HEK293 (cell line): ENCODE measurements at regions not wholly inside any gene's neighbourhood (a gene's known extent, or its start where the extent isn't known, plus 50 kb on each side); places are given as distances from the start of the nearest gene placed in this dataset.

ENCODE experiments used
- EGR2 ChIP-seq: fragments of 450-650 bp; formaldehyde crosslinking; IDR thresholded peaks from 2 replicates; pipeline ENCODE4 v1.5.1; 2016; ENCODE audit warnings: low read depth, missing biosample characterization, missing genetic modification characterization
- MYNN ChIP-seq: fragments of 450-650 bp; formaldehyde crosslinking; IDR thresholded peaks from 2 replicates; pipeline ENCODE4 v1.5.1; 2016; ENCODE audit warnings: missing biosample characterization, missing genetic modification characterization, borderline replicate concordance
- ZBTB1 ChIP-seq: fragments of 450-650 bp; formaldehyde crosslinking; IDR thresholded peaks from 2 replicates; pipeline ENCODE4 v1.5.1; 2016; ENCODE audit warnings: missing biosample characterization, missing genetic modification characterization
- ZNF10 ChIP-seq: fragments of 450-650 bp; formaldehyde crosslinking; IDR thresholded peaks from 2 replicates; pipeline ENCODE4 v1.5.1; 2017; ENCODE audit warnings: missing biosample characterization, missing genetic modification characterization
- ZNF114 ChIP-seq: fragments of 450-650 bp; formaldehyde crosslinking; IDR thresholded peaks from 2 replicates; pipeline ENCODE4 v1.5.0; 2017; ENCODE audit warnings: missing biosample characterization, missing genetic modification characterization
- ZNF555 ChIP-seq: fragments of 450-650 bp; formaldehyde crosslinking; conservative IDR thresholded peaks from 2 replicates; pipeline ENCODE4 v1.5.1; 2017; ENCODE audit warnings: missing biosample characterization, mild to moderate bottlenecking, missing genetic modification characterization, inconsistent platforms
- TF ChIP-seq, protein P1 (sequence below): fragments of 450-650 bp; formaldehyde crosslinking; IDR thresholded peaks from 2 replicates; pipeline ENCODE4 v1.5.1; 2016; ENCODE audit warnings: missing biosample characterization, missing genetic modification characterization
- TF ChIP-seq, protein P2 (sequence below): fragments of 450-650 bp; formaldehyde crosslinking; IDR thresholded peaks from 2 replicates; pipeline ENCODE4 v1.5.1; 2016; ENCODE audit warnings: missing biosample characterization, missing genetic modification characterization
- TF ChIP-seq, protein P3 (sequence below): fragments of 450-650 bp; formaldehyde crosslinking; IDR thresholded peaks from 2 replicates; pipeline ENCODE4 v1.5.1; 2016; ENCODE audit warnings: missing biosample characterization, missing genetic modification characterization
- TF ChIP-seq, protein P4 (sequence below): fragments of 450-650 bp; formaldehyde crosslinking; IDR thresholded peaks from 2 replicates; pipeline ENCODE4 v1.5.1; 2016; ENCODE audit warnings: missing biosample characterization, missing genetic modification characterization

DNA sequence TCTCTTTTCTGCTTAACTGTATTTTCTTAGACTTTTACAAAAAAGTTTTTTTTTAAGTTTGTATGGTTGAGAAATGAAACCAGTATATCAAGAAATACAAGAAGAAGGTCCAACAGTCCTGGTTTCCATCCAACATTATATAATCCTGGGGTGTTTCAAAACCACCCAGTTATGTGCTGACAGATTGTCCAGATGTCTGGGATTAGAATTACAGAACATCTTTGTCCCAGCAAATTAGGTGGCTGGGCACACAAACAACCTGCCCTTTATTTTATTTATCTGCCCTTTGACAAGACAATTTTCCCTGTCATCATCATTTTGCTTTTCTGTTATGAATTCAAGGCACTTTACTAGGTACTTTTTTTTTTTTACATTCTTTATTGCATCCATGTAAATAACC lies 622.1 kb downstream of the PLPP3 start:
- TF ChIP-seq MYNN (tag by site-specific recombination) (no peak), ZBTB1 (tag by site-specific recombination) (no peak), EGR2 (tag by site-specific recombination) (no peak), ZNF10 (tag by site-specific recombination) (no peak), ZNF114 (tag by site-specific recombination) (no peak), ZNF555 (tag by site-specific recombination) (no peak)
- TF ChIP-seq, protein P1, sequence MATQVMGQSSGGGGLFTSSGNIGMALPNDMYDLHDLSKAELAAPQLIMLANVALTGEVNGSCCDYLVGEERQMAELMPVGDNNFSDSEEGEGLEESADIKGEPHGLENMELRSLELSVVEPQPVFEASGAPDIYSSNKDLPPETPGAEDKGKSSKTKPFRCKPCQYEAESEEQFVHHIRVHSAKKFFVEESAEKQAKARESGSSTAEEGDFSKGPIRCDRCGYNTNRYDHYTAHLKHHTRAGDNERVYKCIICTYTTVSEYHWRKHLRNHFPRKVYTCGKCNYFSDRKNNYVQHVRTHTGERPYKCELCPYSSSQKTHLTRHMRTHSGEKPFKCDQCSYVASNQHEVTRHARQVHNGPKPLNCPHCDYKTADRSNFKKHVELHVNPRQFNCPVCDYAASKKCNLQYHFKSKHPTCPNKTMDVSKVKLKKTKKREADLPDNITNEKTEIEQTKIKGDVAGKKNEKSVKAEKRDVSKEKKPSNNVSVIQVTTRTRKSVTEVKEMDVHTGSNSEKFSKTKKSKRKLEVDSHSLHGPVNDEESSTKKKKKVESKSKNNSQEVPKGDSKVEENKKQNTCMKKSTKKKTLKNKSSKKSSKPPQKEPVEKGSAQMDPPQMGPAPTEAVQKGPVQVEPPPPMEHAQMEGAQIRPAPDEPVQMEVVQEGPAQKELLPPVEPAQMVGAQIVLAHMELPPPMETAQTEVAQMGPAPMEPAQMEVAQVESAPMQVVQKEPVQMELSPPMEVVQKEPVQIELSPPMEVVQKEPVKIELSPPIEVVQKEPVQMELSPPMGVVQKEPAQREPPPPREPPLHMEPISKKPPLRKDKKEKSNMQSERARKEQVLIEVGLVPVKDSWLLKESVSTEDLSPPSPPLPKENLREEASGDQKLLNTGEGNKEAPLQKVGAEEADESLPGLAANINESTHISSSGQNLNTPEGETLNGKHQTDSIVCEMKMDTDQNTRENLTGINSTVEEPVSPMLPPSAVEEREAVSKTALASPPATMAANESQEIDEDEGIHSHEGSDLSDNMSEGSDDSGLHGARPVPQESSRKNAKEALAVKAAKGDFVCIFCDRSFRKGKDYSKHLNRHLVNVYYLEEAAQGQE (tag by site-specific recombination): no peak
- TF ChIP-seq, protein P2, sequence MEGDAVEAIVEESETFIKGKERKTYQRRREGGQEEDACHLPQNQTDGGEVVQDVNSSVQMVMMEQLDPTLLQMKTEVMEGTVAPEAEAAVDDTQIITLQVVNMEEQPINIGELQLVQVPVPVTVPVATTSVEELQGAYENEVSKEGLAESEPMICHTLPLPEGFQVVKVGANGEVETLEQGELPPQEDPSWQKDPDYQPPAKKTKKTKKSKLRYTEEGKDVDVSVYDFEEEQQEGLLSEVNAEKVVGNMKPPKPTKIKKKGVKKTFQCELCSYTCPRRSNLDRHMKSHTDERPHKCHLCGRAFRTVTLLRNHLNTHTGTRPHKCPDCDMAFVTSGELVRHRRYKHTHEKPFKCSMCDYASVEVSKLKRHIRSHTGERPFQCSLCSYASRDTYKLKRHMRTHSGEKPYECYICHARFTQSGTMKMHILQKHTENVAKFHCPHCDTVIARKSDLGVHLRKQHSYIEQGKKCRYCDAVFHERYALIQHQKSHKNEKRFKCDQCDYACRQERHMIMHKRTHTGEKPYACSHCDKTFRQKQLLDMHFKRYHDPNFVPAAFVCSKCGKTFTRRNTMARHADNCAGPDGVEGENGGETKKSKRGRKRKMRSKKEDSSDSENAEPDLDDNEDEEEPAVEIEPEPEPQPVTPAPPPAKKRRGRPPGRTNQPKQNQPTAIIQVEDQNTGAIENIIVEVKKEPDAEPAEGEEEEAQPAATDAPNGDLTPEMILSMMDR (tag by site-specific recombination): no peak
- TF ChIP-seq, protein P3, sequence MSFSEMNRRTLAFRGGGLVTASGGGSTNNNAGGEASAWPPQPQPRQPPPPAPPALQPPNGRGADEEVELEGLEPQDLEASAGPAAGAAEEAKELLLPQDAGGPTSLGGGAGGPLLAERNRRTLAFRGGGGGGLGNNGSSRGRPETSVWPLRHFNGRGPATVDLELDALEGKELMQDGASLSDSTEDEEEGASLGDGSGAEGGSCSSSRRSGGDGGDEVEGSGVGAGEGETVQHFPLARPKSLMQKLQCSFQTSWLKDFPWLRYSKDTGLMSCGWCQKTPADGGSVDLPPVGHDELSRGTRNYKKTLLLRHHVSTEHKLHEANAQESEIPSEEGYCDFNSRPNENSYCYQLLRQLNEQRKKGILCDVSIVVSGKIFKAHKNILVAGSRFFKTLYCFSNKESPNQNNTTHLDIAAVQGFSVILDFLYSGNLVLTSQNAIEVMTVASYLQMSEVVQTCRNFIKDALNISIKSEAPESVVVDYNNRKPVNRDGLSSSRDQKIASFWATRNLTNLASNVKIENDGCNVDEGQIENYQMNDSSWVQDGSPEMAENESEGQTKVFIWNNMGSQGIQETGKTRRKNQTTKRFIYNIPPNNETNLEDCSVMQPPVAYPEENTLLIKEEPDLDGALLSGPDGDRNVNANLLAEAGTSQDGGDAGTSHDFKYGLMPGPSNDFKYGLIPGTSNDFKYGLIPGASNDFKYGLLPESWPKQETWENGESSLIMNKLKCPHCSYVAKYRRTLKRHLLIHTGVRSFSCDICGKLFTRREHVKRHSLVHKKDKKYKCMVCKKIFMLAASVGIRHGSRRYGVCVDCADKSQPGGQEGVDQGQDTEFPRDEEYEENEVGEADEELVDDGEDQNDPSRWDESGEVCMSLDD (tag by site-specific recombination): no peak
- TF ChIP-seq, protein P4, sequence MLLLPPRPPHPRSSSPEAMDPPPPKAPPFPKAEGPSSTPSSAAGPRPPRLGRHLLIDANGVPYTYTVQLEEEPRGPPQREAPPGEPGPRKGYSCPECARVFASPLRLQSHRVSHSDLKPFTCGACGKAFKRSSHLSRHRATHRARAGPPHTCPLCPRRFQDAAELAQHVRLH (tag by site-specific recombination): no peak
